NCI-H2081 treated with DMSO at 0.1 percent for 48 hours (cell line): ENCODE measurements at regions not wholly inside any gene's neighbourhood (a gene's known extent, or its start where the extent isn't known, plus 50 kb on each side); places are given as distances from the start of the nearest gene placed in this dataset.
"Not testable (repeated sequence)": the region's sequence is repeated elsewhere in the genome, so short reads cannot be mapped to it uniquely, and the experiment has no call there.

Experiments used
- DNase-seq: peaks from one replicate; lab custom pipeline; 2025; lab: John Stamatoyannopoulos, UW

GRCh38 chr2:143952536-143952935, 567.4 kb downstream of the ZEB2 start:
- DNase-seq, result no peak

- no peak for DNase-seq
Observed at GRCh38 chr2:143950704-143951103, 569.2 kb downstream of the ZEB2 start.

- no peak for DNase-seq
Observed at GRCh38 chr2:143949121-143949848, 570.6 kb downstream of the ZEB2 start.

GRCh38 chr2:143948710-143949109, 571.2 kb downstream of the ZEB2 start:
- DNase-seq, result no peak

GRCh38 chr2:143946436-143947391, 573.2 kb downstream of the ZEB2 start:
- no peak for DNase-seq

- DNase-seq, result no peak
Observed at GRCh38 chr2:143942486-143942885, 577.4 kb downstream of the ZEB2 start.

GRCh38 chr2:143940720-143941119, 579.2 kb downstream of the ZEB2 start:
- DNase-seq, result no peak

- DNase-seq, result no peak
Observed at GRCh38 chr2:143939626-143940330, 580.1 kb downstream of the ZEB2 start.

GRCh38 chr2:143937723-143938350, 582.1 kb downstream of the ZEB2 start:
- DNase-seq, result no peak

- no peak for DNase-seq
Observed at GRCh38 chr2:143936848-143937722, 582.8 kb downstream of the ZEB2 start.

GRCh38 chr2:143936538-143936847, 583.4 kb downstream of the ZEB2 start:
- no peak for DNase-seq

GRCh38 chr2:143935482-143935752, 584.5 kb downstream of the ZEB2 start:
- no peak for DNase-seq

GRCh38 chr2:143934626-143935481, 585.1 kb downstream of the ZEB2 start:
- DNase-seq, result peak; percentile 50

- no peak for DNase-seq
Observed at GRCh38 chr2:143933946-143934569, 585.9 kb downstream of the ZEB2 start.

GRCh38 chr2:143930891-143931290, 589.0 kb downstream of the ZEB2 start:
- no peak for DNase-seq

- no peak for DNase-seq
Observed at GRCh38 chr2:143928613-143929012, 591.3 kb downstream of the ZEB2 start.

- DNase-seq, result no peak
Observed at GRCh38 chr2:143928184-143928583, 591.7 kb downstream of the ZEB2 start.

- DNase-seq, result no peak
Observed at GRCh38 chr2:143926736-143927135, 593.2 kb downstream of the ZEB2 start.

GRCh38 chr2:143922261-143922830, 597.6 kb downstream of the ZEB2 start:
- DNase-seq, result not testable (repeated sequence)
